GM18517 (cell line): ENCODE measurements at regions not wholly inside any gene's neighbourhood (a gene's known extent, or its start where the extent isn't known, plus 50 kb on each side); places are given as distances from the start of the nearest gene placed in this dataset.
"Not testable (repeated sequence)": the region's sequence is repeated elsewhere in the genome, so short reads cannot be mapped to it uniquely, and the experiment has no call there.

ENCODE experiments used
- ATAC-seq: cut with Tn5 transposase; IDR thresholded peaks from one replicate; pipeline ENCODE4 v1.9.1; 2021; ENCODE audit warnings: mild to moderate bottlenecking, moderate library complexity; ENCODE audit not compliant: unreplicated experiment

DNA sequence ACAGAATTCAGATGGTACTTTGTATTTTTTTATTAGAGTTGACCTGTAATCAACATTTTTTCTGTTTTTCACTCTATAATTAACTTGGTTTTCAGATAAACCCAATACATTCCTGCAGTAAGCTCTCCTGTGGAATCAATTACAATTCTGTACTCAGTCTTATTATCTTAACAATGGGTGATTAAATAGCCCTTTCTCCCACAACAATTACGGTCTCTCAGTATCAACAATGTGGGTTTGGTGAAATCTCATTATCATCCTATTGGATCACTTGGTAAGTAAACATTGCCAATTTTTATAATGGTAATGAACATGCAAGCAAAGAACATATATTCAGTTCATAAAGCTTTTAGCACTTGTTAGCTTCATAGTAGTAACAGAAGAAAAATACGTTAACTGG lies 438.9 kb upstream of the EPHA7 start:
- ATAC-seq: no peak

DNA sequence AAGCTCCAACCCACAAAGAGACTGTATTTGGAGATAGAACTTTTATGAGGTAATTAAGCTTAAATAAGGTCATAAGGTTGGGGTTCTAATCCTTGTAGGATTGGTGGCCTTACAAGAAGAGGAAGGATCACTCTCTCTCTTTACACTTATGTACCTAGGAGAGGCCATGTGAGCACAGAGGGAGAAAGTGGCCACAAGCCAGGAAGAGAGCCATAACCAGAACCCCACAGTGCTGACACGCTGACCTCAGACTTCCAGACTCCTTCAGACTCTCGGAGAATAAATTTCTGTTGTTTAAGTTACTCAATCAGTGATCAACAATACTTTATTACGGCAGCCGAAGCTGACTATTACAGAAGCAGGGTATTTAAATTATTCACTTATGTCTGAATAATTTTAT lies 430.5 kb upstream of the EPHA7 start:
- no peak for ATAC-seq

DNA sequence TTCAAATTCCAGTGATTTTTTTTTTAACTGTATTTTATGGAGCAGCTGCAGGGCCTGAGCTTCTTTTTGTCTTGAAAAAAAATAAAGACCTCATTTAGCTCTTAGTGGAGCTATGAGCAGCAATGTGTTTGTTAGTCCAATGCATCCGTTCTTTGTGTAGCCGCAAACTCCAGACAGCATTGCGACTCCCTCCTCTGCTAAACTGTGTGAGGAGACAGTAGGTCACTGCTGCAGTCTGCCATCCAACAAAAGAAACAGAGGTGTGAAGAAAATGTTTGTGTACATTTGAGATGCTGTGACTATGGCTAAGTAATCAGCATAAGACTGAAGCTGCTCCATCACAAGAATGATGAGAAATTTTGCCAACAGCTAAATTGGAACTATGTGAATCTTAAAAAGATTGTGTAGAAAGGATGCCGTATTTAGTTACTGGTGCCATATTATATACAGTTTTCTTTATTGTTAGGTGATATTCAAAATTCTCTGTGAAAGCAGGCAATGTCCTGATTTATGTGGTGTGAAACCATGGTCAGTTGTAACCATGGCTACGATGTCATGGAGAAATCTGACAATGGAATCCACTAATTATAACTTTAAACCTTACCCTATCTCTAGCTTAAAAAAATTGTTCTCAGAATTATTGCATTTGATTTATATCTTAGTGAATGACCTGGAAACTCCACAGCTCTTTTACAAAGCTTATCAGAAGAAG lies 428.8 kb upstream of the EPHA7 start:
- no peak for ATAC-seq

DNA sequence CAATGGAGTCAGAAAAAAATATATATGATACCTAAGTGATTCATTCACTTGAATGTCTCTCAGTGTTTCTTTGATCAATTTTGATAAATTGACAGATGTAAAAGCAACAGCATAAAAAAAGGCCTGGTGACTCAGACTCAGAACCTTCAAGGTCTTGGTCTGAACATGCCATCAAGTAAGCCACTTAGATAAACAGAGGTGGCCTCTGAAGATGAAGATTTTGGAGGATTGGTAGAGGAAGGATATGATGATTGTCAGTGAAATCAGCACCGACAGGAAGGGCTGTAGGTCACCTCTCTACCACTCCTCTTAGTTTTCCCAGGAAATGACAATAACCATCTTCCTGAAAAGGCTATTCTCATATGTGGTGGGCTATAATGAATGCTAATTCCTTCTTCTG lies 422.8 kb upstream of the EPHA7 start:
- ATAC-seq: no peak

DNA sequence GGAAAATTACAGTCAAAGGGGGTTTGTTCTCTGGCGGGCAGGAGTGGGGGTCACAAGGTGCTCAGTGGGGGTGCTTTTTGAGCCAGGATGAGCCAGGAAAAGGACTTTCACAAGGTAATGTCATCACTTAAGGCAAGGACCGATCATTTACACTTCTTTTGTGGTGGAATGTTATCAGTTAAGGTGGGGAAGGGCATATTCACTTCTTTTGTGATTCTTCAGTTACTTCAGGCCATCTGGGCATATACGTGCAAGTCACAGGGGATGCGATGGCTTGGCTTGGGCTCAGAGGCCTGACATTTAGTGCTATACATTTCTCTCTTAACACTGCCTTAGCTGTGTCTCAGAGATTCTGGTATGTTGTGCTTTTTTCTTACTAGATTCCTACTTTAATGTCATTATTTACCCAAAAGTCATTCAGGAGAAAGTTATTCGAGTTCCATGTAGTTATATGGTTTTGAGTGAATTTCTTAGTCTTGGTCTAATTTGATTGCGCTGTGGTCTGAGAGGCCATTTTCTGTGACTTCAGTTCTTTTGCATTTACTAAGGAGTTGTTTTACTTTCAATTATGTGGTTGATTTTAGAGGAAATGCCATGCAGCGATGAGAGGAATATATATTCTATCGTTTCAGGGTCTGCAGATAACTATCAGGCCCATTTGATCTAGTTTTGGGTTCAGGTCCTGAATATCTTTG lies 416.2 kb upstream of the EPHA7 start:
- not testable (repeated sequence) for ATAC-seq

DNA sequence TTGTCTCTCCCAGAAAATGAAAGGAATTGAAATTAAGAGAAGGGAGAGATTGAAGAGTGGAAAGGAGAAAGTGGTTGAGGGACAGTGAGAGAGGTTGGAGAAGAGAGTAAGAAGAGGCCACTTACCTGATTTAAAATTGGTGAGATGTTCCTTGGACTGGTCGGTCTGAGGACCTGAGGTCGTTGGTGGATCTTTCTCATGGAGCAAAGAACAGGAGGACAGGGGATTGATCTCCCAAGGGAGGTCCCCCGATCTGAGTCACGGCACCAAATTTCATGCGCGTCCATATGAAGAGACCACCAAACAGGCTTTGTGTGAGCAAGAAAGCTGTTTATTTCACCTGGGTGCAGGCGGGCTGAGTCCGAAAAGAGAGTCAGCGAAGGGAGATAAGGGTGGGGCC lies 415.7 kb upstream of the EPHA7 start:
- not testable (repeated sequence) for ATAC-seq

DNA sequence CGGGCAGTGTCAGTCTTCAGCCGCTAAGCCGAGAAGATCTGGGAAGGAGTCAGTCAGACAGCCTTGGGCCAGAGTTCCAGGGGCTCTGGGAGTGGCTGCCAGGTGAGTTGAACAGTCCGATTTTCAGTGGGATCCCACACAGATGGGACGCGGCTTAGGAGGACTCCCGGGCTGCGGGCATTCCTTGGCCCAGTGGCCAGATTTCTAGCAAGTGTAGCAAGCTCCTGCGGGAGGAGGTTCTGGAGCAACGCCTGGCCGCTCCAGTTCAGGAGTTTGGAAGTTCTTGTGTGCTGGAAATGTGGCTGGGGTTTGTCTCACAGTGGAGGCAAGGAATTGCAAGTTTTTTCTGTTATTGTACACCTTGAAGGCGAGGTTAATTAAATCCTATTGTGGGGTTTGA lies 414.0 kb upstream of the EPHA7 start:
- ATAC-seq: not testable (repeated sequence)

DNA sequence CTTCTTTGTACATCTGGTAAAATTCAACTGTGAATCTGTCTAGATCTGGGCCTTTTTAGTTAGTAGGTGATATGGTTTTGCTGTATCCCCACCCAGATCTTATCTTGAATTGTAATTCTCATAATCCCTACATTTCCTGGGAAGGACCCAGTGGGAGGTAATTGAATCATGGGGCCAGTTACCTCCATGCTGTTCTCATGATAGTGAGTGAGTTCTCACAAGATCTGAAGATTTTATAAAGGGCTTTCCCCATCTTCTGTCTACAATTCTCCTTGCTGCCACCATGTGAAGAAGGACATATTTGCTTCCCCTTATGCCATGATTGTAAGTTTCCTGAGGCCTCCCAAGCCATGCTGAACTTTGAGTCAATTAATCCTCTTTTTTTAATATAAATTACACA lies 410.4 kb upstream of the EPHA7 start:
- ATAC-seq: not testable (repeated sequence)

DNA sequence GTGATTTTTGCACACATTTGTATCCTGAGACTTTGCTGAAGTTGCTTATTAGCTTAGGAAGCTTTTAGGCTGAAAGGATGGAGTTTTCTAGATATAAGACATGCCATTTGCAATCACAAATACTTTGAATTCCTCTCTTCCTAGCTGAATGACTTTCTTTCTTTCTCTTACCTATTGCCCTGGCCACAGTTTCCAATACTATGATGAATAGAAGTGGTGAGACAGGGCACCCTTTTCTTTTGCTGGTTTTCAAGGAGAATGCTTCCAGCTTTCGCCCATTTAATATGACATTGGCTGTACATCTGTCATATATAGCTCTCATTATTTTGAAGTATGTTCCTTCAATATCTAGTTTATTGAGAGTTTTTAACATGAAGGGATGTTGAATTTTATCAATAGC lies 409.6 kb upstream of the EPHA7 start:
- no peak for ATAC-seq

DNA sequence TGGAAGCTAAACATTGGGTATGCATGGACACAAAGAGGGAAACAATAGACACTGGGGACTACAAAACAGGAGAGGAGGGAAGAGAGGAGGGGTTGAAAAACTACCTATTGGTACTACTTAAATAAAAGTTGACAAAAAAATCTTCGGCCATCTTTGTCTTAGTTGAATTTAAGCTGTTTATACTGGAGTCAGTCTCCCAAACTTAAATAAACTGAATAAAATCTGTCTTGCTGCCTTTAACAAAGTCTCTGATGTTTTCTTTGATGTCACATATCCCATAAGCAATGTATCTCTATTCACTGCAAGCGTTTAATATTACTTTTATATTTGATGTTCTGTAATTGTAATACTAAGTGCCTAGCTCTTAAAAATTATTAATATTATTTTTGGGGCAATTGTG lies 409.2 kb upstream of the EPHA7 start:
- ATAC-seq: no peak

DNA sequence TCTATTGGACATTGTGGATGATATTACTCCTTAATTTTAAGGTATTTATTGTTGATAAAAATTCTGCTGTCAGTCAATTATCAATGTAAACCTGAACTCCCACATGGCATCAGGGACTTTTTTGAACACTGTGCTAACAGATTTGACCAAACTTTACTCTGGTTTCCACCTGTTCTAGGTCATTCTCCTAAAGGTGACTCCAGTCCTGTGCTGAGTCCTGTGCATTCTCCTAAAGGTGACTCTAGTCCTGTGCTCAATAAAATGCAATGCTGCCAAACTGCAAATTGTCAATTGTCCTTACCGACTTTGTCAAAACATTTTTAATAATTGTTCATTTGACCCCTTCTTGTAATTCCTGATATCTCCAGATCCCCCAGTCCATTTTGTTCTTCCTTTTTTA lies 408.4 kb upstream of the EPHA7 start:
- ATAC-seq: no peak

DNA sequence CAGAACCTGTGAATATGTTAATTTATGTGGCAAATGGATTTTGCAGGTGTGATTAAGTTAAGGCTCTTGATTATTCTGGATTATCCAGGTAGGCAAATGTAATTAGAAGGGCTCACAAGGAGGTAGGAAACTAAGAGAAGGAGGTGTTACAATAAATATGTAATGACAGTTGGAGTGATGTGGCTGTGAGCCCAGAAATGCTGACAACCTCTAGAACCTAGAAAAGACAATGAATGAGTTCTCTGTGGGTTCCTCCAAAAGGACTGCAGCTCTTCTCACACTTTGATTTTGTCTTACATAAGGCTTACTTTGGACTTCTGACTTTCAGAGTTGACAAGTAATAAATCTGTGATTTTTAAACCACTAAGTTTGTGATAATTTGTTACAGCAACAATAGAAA lies 406.6 kb upstream of the EPHA7 start:
- ATAC-seq: no peak

DNA sequence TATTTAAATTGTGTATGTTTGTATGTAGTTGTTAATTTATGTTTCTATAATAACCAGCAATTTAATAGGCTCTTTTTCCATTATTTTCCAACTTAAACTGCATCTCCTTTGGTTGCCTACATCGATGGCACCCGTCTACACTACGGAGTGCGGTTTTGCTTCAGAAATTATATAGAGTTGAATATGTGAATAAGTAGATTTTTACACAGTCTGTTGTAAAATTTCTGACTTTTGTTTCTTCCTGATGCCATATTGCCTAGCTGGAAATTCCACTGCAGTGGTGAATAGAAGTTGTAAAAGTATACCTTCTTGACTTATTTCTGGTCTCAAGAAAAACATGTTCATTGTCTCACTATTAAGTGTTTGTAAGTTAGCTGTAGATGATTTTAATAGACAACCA lies 404.1 kb upstream of the EPHA7 start:
- no peak for ATAC-seq

DNA sequence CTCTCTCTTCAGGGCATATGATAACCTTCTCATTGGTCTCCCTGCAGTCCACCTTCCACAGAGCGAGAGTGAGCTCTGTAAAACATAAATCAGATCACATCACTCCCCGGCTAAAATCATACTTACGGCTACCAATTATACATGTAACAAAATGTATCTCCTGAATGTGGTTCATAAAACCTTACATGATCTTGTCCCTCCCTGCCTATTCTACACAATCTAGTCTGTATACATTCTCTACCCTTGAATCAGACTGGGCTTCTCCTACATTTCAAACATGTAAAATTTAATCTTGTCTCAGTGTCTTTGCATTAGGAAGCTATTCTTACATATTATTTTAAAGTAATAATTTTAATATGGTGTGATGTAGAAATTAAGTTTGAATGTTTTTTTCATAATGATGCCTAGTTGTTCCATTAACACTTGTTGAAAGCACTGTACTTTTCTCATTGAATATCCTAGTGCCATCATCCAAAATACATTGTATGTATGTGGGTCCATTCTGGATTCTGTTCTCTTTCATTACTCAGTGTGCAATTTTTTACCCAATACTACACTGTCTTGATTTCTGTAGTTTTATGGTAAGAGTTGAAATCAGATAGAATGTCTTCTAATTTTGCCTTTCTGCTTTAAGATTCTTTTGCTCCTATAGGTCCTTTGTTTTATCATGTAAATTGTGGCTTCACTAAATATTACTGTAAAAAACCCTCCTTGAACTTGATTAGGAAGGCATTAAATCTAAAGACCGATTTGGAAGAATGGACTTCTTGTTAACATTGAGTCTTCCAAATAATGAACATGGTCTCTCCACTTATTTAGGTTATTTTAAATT lies 403.3 kb upstream of the EPHA7 start:
- ATAC-seq: no peak

DNA sequence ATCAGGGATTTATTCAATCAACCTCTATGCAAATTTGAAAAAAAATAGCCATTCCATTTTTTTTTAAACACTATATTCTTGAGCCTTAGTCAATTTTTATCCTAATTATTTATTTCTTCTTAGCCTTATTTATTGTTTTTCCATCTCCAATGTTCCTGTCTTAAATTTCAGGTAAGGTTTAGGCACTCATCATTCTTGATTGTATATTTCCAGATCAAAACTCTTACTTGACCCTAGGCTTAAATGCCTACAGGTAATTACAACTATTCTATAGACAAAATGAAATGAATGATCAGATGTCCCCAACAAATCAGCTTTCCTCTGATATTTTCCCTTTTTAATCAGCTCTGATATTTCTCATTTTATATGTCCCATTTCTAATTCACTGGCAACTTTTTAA lies 402.6 kb upstream of the EPHA7 start:
- ATAC-seq: no peak

DNA sequence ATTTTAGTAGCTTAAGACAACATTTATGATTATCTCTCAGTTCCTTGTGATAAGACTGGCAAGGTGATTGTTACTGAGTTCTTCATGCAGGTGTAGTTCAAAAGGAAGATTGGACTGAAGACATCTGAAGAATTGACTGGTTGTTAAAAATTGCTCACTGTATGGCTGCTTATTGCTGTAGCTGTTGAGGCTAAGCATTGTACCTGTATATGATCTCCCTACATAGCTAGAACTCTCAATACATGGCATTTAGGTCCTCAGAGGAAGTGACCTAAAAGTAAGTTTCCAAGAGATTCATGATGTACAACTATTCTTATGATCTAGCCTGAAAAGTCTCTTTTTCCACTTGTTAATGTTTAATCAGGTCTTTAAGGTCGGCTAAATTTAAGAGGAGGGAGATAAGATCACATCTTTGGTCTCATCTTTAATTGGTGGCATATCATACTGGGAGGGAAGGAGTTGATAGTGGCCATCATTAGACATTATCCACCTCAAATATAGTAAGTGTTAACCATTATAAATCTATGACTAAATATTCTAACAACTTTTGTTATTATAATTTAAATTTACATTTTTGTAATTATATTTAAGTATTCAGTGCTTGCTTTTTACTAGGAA lies 401.2 kb upstream of the EPHA7 start:
- no peak for ATAC-seq

DNA sequence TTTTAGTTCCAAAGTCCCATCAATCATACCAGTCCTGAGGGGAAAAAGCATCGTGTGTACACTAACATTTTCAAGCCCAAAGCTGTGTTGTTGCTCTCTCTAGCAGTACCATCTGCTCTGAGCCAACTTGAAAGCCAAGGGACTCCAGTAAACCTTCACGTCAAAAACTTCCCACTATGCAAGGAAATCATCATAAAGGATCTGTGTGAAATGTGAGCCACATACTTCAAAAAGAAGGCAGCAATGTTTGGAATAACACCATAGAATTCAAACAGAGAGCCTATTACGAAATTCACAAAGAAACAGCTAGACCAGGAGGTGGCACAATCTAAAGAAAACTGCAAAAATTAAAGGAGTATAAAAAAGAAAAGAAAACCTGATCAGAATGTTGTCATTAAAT lies 399.8 kb upstream of the EPHA7 start:
- ATAC-seq: no peak

DNA sequence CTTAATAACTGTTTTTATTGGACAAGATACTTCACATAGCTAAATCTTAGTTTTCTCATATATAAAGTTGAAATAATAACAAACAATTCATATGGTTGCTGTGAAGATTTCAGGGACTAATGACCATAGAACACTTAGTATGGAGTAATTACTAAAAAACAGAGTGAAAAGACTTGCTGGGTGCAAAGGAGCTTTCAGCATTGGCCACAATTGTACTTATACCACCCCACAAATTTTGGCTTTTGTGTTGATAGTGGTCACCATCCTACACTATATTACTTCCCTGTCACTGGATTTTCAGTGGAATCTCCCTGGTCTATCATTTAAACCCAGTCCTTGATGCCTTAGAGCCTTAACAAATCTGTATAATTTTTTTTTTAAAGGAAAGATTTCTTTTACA lies 398.6 kb upstream of the EPHA7 start:
- no peak for ATAC-seq

DNA sequence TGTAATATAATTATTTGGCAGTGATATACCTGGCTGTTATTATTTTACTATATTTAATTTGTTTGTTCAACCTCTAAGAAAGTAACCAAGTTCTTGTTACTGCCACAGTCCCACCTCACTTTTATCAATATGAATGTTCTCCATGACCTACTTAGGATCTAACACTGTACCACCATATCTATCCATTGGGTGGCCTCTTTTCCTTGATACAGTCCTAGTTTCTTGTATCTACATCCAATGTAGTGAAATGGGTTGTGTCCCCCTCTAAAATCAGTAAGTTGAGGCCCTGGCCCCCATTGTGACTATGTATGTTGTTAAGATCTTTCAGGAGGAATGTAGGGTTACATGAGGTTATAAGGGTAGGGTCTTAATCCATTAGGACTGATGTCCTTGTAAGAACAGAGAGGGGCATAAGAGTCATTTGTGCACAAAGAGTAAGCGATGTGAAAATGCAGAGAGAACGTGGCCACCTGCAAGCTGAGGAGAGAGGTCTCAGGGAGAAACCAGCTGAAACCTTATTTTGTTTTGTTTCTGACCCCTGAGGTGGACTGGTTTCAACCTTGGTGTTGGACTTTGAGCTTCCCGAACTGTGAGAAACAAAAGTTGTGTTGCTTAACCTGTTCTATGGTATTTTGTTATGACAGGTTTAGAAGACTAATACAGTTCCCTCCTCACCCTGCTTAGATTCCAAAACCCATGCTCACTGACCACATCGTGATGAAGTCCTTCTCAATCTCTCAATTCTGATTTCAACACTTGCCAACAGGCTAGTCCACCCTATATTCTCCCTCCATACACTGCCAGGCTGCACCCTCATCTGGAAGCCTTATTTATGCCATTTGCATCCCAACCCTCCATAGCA lies 387.3 kb upstream of the EPHA7 start:
- ATAC-seq: no peak

DNA sequence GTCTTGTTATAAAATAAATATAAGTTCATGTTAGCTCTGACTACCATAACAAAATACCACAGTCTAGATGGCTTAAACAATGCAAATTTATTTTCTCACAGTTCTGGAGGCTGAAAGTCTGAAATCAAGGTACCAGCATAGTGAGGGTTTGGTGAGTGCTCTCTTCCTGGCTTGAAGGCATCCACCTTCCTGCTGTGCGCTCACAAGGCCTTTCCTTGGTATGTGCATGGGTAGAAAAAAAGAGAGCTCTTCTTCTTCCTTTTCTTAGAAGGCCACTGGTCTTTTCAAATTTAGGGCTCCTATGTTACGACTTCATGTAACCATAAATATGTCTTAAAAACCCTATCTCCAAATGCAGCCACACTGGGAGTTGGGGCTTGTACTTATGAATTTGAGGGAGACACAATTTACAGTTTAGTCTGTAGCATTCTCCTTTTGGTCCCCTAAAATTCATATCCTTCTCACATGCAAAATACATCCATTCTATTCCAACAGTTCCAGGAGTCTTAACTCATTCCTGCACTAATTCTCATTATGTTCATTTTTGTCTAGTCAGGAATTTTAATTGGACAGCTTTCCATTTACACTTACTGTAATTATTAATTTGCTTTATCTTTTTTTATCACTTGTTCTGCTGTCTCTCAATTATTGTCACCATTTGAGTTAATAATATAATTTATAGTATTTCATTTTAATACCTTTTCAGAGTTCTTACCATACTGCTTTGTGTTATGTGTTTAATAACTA lies 381.9 kb upstream of the EPHA7 start:
- no peak for ATAC-seq
